HG03565 (cell line): ENCODE measurements at regions not wholly inside any gene's neighbourhood (a gene's known extent, or its start where the extent isn't known, plus 50 kb on each side); places are given as distances from the start of the nearest gene placed in this dataset.

Experiments used
- ATAC-seq: cut with Tn5 transposase; IDR thresholded peaks from one replicate; pipeline ENCODE4 v1.9.1; 2021; ENCODE audit warnings: mild to moderate bottlenecking, moderate library complexity; ENCODE audit not compliant: unreplicated experiment

DNA sequence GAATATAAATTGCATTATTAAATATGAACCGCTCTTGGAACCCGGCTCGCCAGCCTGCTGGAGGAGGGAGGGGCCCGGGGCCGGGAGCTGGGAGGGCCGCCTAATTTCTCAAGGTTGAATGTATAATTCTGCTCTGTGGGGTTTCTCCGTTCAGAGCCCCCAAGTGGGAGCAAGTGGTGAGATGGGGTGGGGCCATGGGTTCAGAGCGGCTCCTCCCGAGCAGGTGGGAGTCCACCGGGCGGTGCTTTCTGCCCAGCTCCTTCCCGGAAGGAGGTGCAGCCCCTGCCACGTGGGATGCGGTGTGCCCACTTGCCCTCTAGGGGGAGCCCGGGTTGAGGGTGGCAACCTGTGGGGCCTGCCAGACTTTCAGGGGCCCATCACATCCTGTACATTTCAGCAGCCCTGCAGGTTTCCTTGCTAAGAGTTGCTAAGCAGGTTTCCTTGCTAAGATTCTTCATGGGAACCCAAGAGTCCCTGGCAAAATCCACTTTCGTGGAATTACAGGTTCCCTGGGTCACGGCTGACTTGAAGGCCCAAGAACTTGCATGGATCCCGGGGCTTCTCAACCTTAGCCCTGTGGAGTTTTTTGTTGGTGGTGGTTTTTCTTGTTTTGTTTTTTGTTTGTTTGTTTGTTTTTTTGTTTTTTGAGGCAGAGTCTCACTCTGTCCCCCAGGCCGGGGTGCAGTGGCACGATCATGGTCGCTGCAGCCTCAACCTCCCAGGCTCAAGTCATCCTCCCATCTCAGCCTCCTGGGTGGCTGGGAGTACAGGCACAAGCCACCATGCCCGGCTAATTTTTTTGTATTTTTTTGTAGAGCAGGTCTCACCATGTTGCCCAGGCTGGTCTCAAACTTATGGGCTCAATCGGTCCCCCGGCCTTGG, 196.7 kb upstream of the GSE1 start:
- ATAC-seq, result no peak

- ATAC-seq, result no peak
Measured at GRCh38 chr16:85417156-85417860, 195.8 kb upstream of the GSE1 start.

DNA sequence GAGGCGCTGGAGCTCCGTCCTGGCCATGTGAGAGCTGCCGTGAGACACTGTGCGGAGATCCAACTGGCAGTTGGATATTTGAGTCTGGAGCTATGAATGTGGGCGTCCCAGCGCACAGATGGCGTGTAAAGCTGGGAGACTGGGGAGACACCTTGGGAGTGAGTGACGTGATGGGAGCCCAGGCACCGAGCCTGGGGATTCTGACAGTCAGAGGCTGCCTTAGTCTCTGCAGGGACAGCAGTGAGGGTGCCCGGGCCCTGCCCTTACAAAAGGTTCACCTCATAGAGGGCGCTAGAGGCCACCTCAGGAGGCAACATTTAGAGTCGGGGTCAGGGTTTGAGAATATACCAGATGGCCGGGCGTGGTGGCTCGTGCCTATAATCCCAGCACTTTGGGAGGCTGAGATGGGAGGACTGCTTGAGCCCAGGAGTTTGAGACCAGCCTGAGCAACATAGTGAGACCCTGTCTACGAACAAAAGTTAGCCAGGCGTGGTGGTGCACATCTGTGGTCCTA, 194.1 kb upstream of the GSE1 start:
- no peak for ATAC-seq

GRCh38 chr16:85419503-85420408, 193.4 kb upstream of the GSE1 start:
- no peak for ATAC-seq

- no peak for ATAC-seq
Measured at GRCh38 chr16:85420501-85421337, 192.4 kb upstream of the GSE1 start.

DNA sequence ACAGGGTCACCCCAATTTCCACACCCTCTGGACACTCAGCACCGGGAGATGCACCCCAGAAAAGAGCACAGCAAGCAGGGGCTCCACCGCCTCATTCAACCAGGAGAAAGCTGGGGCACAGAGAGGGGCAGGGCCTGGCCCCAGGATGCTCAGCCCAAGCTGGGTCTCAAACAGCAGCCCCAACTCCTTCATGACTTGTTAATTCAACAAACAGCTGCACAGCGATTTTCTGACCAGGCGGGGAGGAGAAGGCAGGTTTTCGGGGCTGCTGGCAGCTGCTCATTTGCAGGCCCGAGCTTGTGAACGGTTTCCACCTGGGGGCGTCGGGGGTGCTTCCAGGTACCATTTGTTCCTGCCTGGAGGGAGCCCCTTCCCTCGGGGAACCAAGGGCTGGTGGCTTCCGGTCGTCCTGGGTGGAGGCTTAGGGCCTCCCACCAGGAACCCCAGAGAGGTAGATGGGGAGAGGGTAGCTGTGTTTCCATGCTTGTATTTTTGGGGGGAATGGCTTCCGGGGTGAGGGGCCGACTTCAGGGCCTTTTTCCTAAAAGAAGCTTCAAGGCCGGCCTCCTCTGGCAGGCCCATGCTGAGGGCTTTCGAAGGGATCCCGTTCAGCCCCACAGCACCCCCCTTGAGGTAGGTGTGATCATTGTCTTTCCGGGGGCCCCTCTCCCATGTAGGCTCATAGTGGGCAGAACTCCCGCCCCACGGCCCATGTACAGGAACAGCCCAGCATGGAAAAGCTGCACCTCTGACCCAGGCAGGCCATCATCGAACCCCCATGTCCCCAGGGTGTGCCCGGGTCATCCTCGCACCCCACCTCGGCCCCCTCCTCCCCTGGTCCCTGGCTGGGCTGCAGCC, 191.6 kb upstream of the GSE1 start:
- ATAC-seq, result no peak

- no peak for ATAC-seq
Measured at GRCh38 chr16:85422196-85422631, 190.9 kb upstream of the GSE1 start.

- no peak for ATAC-seq
Measured at GRCh38 chr16:85422632-85423550, 190.2 kb upstream of the GSE1 start.

- no peak for ATAC-seq
Measured at GRCh38 chr16:85423631-85424030, 189.5 kb upstream of the GSE1 start.

DNA sequence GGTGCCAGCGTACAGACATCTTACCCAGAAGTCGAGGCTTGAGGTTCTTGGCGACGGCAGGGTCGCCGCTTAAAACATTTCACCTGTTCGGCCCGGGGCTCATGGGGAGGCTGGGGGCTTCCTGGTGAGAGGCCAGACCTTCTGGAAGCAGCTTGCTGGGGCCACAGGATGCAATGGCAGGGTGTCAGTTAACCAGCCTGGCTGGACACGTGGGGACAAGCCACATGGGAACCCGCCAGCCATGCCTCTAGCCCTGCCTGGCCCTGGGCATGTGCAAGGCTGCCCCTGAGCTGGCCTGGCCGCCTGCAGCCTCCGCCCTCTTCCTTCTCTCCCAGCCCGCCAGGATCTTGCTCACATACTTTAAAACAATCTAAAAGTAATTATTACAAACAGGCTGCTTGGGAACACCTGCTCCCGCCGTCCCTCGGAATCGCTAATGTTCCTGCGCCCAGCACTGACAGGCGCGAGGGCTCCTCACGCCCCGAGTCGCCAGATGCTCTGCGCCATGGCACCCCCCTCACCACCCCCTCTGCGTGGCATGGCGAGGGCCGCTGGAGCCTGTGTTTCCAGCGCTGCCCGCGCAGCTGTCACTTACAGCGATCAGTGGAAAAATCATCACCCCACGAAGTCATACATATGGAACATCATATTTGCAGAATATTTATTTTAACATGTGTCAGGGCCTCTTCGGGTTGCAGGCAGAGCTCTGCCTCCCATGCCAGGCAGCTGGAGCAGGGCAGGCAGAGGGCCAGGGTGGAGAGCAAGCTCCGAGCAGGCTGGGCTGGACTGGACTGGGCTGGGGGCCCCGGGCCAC, 188.7 kb upstream of the GSE1 start:
- ATAC-seq, result no peak

GRCh38 chr16:85425074-85425662, 188.0 kb upstream of the GSE1 start:
- no peak for ATAC-seq

- no peak for ATAC-seq
Measured at GRCh38 chr16:85426806-85427205, 186.3 kb upstream of the GSE1 start.

DNA sequence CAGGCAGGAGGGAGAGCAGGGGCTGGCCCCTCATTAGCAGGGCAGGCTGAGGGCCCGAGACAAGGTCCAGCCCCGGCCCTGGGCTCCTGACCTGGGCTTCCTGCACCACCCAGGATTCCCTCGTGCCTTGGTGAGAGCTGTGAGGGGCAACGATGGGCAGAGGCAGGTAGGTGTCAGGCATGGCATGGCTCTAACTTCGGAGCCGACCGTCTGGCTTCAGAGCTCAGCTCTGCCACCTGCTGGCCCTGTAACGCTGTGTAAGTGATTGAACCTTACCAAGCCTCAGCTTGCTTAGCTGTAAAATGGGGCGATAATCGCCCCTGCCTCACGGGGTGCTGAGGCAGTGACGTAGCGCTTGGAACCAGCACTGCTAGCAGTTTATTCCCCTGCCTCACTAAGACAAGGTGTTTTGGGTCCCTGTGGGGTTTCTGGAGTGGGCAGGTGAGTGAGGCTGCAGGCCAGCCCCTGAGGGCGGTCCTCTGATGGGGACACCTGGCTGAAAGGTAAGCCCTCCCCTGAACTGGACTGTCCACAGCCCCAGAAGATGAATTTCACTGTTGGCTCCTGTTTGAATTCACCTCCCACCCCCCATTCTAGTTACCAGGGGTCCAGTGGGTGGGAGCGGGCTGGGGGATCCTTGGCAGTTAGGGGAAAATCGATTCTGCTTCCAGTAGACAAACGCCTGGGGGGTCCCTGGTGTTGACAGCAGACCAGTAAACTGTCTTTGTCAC, 184.8 kb upstream of the GSE1 start:
- ATAC-seq, result no peak

- no peak for ATAC-seq
Measured at GRCh38 chr16:85428899-85429775, 184.0 kb upstream of the GSE1 start.
